Ovary (tissue), 7 donors: ENCODE measurements at regions not wholly inside any gene's neighbourhood (a gene's known extent, or its start where the extent isn't known, plus 50 kb on each side); places are given as distances from the start of the nearest gene placed in this dataset.
A peak's percentile ranks its signal among the peaks of the same experiment; 100 is the strongest.

ENCODE experiments used
- DNase-seq, 5 donors: peaks; one replicate each; pipeline ENCODE4 v3.0.0-alpha.2; 2019 to 2020
- H3K27ac ChIP-seq, 2 donors: fragments of 200-600 bp; one replicate each; pipeline versions ENCODE4 v1.5.1 to v1.8.0; 2019 to 2022
- H3K27me3 ChIP-seq: fragments of 200-600 bp; one replicate; pipeline ENCODE4 v1.8.0; 2022
- H3K36me3 ChIP-seq: fragments of 200-600 bp; sonication (generic); one replicate; pipeline ENCODE4 v1.5.1; 2019
- H3K4me1 ChIP-seq: one replicate; pipeline ENCODE4 v1.8.1; 2013; ENCODE audit warnings: mild to moderate bottlenecking, moderate library complexity; ENCODE audit not compliant: insufficient read depth
- H3K4me3 ChIP-seq: fragments of 200-600 bp; sonication (generic); one replicate; pipeline ENCODE4 v1.5.1; 2017
- H3K9me3 ChIP-seq, 2 donors: fragments of 200-600 bp in 1 of 2; sonication (generic) in 1 of 2; one replicate each; pipeline versions ENCODE4 v1.5.1 to v1.8.1; 2013 to 2019; ENCODE audit warnings: mild to moderate bottlenecking in 1 of 2, moderate library complexity in 1 of 2
- EP300 ChIP-seq: sonication (generic); formaldehyde crosslinking; IDR thresholded peaks from one replicate; pipeline ENCODE4 v1.6.1; 2017; ENCODE audit warnings: antibody characterized with exemption
- POLR2A ChIP-seq: fragments of 450-650 bp; IDR thresholded peaks from one replicate; pipeline ENCODE4 v1.6.1; 2017; ENCODE audit warnings: antibody characterized with exemption, mild to moderate bottlenecking, moderate library complexity
- WGBS, 3 donors: extraction: QIAGEN DNeasy Blood & Tissue Kit in 1 of 3; methylation state at CpG; one replicate each; pipeline versions ENCODE4 v1.1.5 to v1.1.7; 2013 to 2017; 5-methylcytosine and 5-hydroxymethylcytosine counted together
- intact Hi-C, 4 donors: fragments of 100-400 bp; cut with DNase I; formaldehyde crosslinking; loops; one replicate each; pipeline versions ENCODE4 v1.11.0 to v1.15.1; 2022 to 2023
- TF ChIP-seq, protein P1 (sequence below), 3 donors: fragments of 450-650 bp in 2 of 3; fragments of 200-600 bp in 1 of 3; IDR thresholded peaks; one replicate each; pipeline versions ENCODE4 v1.5.1 to v1.8.0; 2016 to 2022; ENCODE audit warnings: antibody characterized with exemption in 3 of 3, mild to moderate bottlenecking in 1 of 3
- donor health status: DM: no; HTN: no; CAD: no; lungs with moderate emphysema.
- donor health status: DM: no; HTN: no; CAD: no.
- donor health status: Bipolar disorder and iron deficiency.
- donor health status: DM: no; HTN: no; CAD: no.
- donor health status: DM: yes; HTN: yes; CAD: no.

DNA sequence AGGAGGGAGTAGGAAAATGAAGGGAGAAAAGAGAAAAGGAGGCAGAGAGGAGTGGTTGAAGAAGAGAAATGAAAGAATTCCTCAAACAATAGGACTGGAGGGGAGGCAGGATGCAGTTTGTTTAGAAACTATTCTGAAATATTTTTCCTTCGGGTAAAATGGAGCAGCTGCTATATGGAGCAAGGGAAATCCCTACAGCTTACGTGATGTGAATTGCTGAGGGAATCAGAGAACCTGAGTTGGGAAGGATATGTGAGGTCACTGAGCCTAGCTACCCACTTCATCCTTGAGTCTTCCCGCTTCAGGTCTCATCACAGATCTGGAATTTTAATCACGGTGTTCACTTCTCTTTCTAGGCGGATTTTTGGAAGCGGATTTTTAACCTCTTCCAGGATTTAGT lies 204.3 kb downstream of the ERCC6L2 start:
- Histone ChIP-seq H3K27ac (peak overlapping the region; percentile 12 to 16), H3K27me3 (no peaks in the 10 kb centered on the region), H3K36me3 (no peaks in the 10 kb centered on the region), H3K4me1 (peaks cover 7% of the 10 kb centered on the region), H3K9me3 (no peaks in the 10 kb centered on the region), H3K4me3 (no peak overlapping the region)
- intact Hi-C loops = no loop called here
- 16 to 32% (median 29%) methylated on average over 6 of the region's 6 CpGs for WGBS, 3 donors
- TF ChIP-seq EP300 = no peak
- TF ChIP-seq POLR2A = no peak
- TF ChIP-seq, protein P1, sequence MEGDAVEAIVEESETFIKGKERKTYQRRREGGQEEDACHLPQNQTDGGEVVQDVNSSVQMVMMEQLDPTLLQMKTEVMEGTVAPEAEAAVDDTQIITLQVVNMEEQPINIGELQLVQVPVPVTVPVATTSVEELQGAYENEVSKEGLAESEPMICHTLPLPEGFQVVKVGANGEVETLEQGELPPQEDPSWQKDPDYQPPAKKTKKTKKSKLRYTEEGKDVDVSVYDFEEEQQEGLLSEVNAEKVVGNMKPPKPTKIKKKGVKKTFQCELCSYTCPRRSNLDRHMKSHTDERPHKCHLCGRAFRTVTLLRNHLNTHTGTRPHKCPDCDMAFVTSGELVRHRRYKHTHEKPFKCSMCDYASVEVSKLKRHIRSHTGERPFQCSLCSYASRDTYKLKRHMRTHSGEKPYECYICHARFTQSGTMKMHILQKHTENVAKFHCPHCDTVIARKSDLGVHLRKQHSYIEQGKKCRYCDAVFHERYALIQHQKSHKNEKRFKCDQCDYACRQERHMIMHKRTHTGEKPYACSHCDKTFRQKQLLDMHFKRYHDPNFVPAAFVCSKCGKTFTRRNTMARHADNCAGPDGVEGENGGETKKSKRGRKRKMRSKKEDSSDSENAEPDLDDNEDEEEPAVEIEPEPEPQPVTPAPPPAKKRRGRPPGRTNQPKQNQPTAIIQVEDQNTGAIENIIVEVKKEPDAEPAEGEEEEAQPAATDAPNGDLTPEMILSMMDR (IDR thresholded peaks at IDR 0.05) = no peak
- no peak for DNase-seq

DNA sequence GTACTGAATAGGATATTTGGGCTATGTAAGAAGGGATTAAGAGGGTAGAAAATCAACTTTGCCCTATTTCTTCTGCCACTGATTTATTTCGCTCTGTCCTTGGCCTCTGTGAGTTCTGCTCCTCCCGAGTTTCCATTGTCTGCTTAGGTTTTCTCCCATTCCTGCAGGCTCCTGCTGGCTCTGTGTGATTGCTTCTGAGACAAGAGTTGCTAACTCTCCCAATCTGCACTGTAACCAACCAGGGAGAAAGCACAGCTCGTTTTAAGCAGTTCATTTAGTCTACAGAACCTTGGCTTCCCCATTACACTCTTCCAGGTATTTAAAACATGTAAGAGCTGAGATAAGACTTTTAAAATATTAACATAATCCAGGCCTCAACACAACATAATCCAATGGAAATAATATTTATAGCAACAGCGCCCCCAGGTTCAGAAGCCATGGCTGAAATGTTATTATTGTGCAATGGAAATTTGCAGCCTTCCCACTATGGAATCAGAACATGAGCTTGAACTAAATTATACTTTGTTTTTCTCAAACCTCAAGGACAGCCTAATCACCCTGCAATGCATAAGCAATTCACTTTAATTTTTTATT lies 203.5 kb downstream of the ERCC6L2 start:
- TF ChIP-seq, protein P1 (IDR thresholded peaks at IDR 0.05) = peak; percentile 32 to 60 (median 59)
- TF ChIP-seq POLR2A (no peak), EP300 (no peak)
- no peaks in the 10 kb centered on the region for H3K36me3 ChIP-seq
- 6 to 17% (median 7%) methylated on average over 4 of the region's 4 CpGs for WGBS, 3 donors
- peaks cover 7% of the 10 kb centered on the region for H3K4me1 ChIP-seq
- no peak overlapping the region for H3K4me3 ChIP-seq
- intact Hi-C loops = no loop called here
- peak overlapping the region in 1 of 2 donors; percentile 28 for H3K27ac ChIP-seq
- H3K9me3 ChIP-seq = no peaks in the 10 kb centered on the region
- peak; percentile 42 to 71 (median 59) for DNase-seq
- H3K27me3 ChIP-seq = no peaks in the 10 kb centered on the region

DNA sequence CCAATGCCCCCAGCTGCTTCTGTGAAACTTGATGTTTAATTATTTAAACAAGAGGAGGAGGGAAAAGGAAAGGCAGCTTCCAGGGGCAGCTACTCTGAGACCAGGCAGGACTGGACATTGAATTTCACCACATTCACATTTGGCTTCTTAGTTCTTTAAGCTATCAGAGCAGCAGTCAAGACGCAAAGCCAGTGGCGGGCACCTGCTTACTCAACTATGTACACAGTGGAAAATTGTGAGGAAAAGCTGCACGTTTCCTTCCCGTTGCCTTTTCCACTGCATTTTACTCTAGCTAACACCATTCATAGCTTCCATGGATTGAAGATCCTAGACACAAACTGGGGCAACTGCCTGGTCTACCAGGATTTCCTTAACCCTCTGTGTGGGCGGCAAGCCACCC lies 200.3 kb downstream of the ERCC6L2 start:
- H3K27ac ChIP-seq = no peak overlapping the region
- intact Hi-C loops = no loop called here
- no peaks in the 10 kb centered on the region for H3K36me3 ChIP-seq
- H3K4me3 ChIP-seq = no peak overlapping the region
- no peak for DNase-seq
- H3K4me1 ChIP-seq = peaks cover 7% of the 10 kb centered on the region
- H3K27me3 ChIP-seq = no peaks in the 10 kb centered on the region
- WGBS, 3 donors = 95 to 99% (median 96%) methylated on average over 5 of the region's 5 CpGs
- TF ChIP-seq POLR2A = no peak
- TF ChIP-seq EP300 = no peak
- no peaks in the 10 kb centered on the region for H3K9me3 ChIP-seq

DNA sequence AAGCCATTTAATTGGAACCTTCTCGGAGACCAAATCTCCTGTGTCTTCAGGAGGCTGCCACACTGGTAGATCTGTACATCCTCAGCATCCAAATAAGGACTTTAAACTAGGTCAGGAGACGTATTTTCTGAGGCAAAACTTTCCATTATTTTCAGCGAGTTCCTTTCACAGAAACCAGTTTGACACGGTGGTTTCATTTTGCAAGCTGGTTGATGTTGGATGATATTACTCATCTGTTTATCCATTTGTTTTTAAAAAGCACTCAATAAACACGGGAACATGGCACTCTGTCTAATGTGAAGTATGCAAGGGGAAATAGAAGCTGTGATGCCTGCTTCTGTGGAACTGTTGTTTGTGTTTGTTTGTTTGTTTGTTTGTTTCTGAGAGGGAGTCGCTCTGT lies 199.6 kb downstream of the ERCC6L2 start:
- TF ChIP-seq EP300 = no peak
- no peak for TF ChIP-seq POLR2A
- TF ChIP-seq, protein P1 (IDR thresholded peaks at IDR 0.05) = no peak
- 73 to 83% (median 75%) methylated on average over 6 of the region's 6 CpGs for WGBS, 3 donors

DNA sequence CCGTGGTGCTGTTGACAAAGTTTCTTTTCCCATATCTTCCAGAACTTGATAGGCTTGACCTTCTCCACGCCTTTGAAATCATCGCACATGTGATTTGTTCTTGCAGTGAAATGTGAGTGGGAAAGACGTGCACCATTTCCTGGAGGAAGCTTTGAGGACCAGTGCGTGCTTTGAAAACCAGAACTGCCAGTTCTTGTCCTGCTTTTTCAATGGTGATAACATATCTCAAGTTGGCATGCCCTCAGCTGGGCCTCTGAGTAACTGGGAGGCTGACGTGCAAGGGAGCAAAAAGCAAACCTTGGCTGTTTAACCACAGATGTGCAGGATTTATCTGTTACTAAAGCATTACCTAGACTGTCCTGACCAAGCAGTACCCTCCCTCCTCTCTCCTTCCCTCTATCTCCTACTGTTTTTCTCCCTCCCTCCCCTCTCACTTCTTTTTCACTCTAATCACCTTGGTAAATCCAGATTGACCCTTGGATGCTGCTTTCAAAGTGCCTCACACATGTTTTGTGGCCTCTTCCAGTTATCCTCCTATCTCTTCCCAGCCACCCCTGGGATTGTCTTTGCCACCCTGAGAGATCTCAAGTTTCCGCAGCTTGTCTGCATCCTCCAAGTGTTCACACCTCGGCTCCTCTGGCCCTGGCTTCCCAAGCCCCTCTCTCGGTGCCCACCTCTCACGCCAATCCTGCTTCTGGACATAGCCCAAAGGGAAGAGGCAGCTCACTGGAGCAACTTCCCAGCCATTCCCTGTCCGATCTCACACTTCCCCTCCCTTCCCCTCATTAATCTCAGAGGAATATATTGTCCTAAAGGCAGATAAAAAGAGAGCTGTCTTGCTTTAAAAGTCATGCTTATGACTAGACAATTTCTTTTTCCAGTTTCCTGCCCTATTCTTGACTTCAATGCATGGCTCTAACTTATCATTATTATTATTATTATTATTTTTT lies 198.3 kb downstream of the ERCC6L2 start:
- TF ChIP-seq, protein P1 (IDR thresholded peaks at IDR 0.05) = no peak
- TF ChIP-seq POLR2A (no peak), EP300 (no peak)

More for the DNA sequence above, 199.6 kb downstream of the ERCC6L2 start:
- Histone ChIP-seq H3K4me3 (no peak overlapping the region), H3K9me3 (no peaks in the 10 kb centered on the region), H3K4me1 (peaks cover 5% of the 10 kb centered on the region), H3K27ac (no peak overlapping the region), H3K27me3 (no peaks in the 10 kb centered on the region), H3K36me3 (no peaks in the 10 kb centered on the region)
- no peak for DNase-seq
- intact Hi-C loops = no loop called here

More for the DNA sequence above, 198.3 kb downstream of the ERCC6L2 start:
- Histone ChIP-seq H3K36me3 (no peaks in the 10 kb centered on the region), H3K9me3 (no peaks in the 10 kb centered on the region), H3K27ac (no peak overlapping the region), H3K4me1 (peaks cover 7% of the 10 kb centered on the region), H3K4me3 (no peak overlapping the region), H3K27me3 (no peaks in the 10 kb centered on the region)
- WGBS, 3 donors = 78 to 85% (median 80%) methylated on average over 11 of the region's 11 CpGs
- DNase-seq = no peak
- intact Hi-C loops = no loop called here
